OCI-LY7 (cell line): ENCODE measurements at regions not wholly inside any gene's neighbourhood (a gene's known extent, or its start where the extent isn't known, plus 50 kb on each side); places are given as distances from the start of the nearest gene placed in this dataset.

ENCODE experiments used
- BruUV-seq: library from RNA; stranded (reverse); fragments of 400-500 nt; replicated peaks from 2 replicates; lab custom pipeline; 2021; lab: Mats Ljungman, UMichigan
- CTCF ChIA-PET: fragments of 300-600 bp; sonication (Branson Sonifier 250); formaldehyde crosslinking; loops from one replicate; lab custom pipeline; 2022; ENCODE audit warnings: antibody characterized with exemption; ENCODE audit not compliant: unreplicated experiment; lab: Charles Lee
- POLR2A ChIA-PET: fragments of 300-600 bp; sonication (Branson Sonifier 250); formaldehyde crosslinking; loops from one replicate; lab custom pipeline; 2022; ENCODE audit warnings: antibody characterized with exemption; lab: Charles Lee
- DNase-seq: peaks from one replicate; pipeline ENCODE4 v3.0.0-alpha.2; 2015; ENCODE audit warnings: low spot score
- H2AFZ ChIP-seq: fragments of 200-600 bp; sonication (generic), shearing (Covaris generic); 2 replicates; pipeline ENCODE4 v1.6.1; 2014; ENCODE audit warnings: mild to moderate bottlenecking, antibody characterized with exemption, low read length, moderate library complexity
- H3K27ac ChIP-seq: fragments of 200-600 bp; sonication (generic); 2 replicates; pipeline ENCODE4 v1.5.1; 2014; ENCODE audit warnings: mixed run types, low read depth, mild to moderate bottlenecking, moderate library complexity, low read length, inconsistent platforms; ENCODE audit not compliant: poor library complexity, severe bottlenecking
- H3K36me3 ChIP-seq: fragments of 200-600 bp; sonication (generic); 2 replicates; pipeline ENCODE4 v1.6.1; 2014; ENCODE audit warnings: mild to moderate bottlenecking, antibody characterized with exemption, low read length, moderate library complexity, mixed read lengths; ENCODE audit not compliant: insufficient read depth
- H3K4me1 ChIP-seq: fragments of 200-600 bp; sonication (generic); 2 replicates; pipeline ENCODE4 v1.5.1; 2014; ENCODE audit warnings: mild to moderate bottlenecking, low read length; ENCODE audit not compliant: insufficient read depth, poor library complexity, severe bottlenecking
- H3K4me2 ChIP-seq: fragments of 200-600 bp; sonication (generic); 2 replicates; pipeline ENCODE4 v1.6.1; 2014; ENCODE audit warnings: mild to moderate bottlenecking, low read length
- H3K4me3 ChIP-seq: fragments of 200-600 bp; sonication (generic); 2 replicates; pipeline ENCODE4 v1.5.1; 2014; ENCODE audit warnings: mild to moderate bottlenecking, low read depth, low read length; ENCODE audit not compliant: poor library complexity, severe bottlenecking
- H3K79me2 ChIP-seq: fragments of 200-600 bp; sonication (generic); 2 replicates; pipeline ENCODE4 v1.6.1; 2016; ENCODE audit warnings: low read depth, mild to moderate bottlenecking, low read length, moderate library complexity, mixed read lengths; ENCODE audit not compliant: insufficient read depth
- H3K9me2 ChIP-seq: fragments of 200-600 bp; sonication (generic); 2 replicates; pipeline ENCODE4 v1.6.1; 2016; ENCODE audit warnings: mild to moderate bottlenecking, low read length, mixed read lengths; ENCODE audit not compliant: insufficient read depth
- H3K9me3 ChIP-seq: fragments of 200-600 bp; sonication (generic); 2 replicates; pipeline ENCODE4 v1.6.1; 2014; ENCODE audit warnings: mild to moderate bottlenecking, mixed run types, low read length, mixed read lengths
- H4K20me1 ChIP-seq: fragments of 200-600 bp; sonication (generic); 2 replicates; pipeline ENCODE4 v1.6.1; 2014; ENCODE audit warnings: mild to moderate bottlenecking, antibody characterized with exemption, low read length, moderate library complexity, mixed read lengths; ENCODE audit not compliant: insufficient read depth
- EZH2phosphoT487 ChIP-seq: fragments of 200-600 bp; sonication (generic); IDR thresholded peaks from 2 replicates; pipeline ENCODE4 v1.6.1; 2018; ENCODE audit warnings: low read depth, borderline replicate concordance, mild to moderate bottlenecking, mixed run types, antibody characterized with exemption, low read length, moderate library complexity, mixed read lengths
- intact Hi-C: fragments of 100-400 bp; cut with micrococcal nuclease; formaldehyde crosslinking; loops from one replicate; pipeline ENCODE4 v1.10.0; 2022; ENCODE audit not compliant: unreplicated experiment
- TF ChIP-seq, protein P1 (sequence below): fragments of 200-600 bp; sonication (generic); conservative IDR thresholded peaks from 2 replicates; pipeline ENCODE4 v1.5.1; 2014; ENCODE audit warnings: mild to moderate bottlenecking, antibody characterized with exemption, low read length, moderate library complexity, mixed read lengths

DNA sequence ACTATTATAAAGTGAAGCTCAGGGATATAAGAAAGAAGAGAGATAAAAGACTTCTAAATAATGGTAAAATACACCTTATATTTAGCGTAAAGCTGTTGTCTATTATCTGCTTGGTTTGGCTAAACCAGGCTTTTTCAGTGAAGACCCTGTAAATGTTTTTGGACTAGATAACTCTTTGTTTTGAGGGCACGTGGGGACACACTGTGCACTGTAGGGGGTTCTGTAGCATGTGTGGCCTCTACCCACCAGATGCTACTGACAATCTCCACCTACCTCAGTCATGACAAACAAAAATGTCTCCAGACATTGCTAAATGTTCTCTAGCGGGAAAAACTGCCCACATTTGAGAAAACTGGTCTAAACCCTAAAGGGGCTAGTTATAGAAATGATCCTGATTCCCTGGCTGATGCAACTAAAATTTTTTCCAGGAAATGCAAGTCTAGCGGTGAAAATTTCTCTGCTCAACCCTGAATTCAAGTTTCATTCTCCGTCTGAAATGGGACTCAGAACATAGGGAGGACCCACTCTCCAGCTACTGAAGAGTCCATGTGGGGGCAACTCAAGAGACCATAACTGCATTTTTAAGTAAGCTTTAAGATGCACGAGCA, 355.2 kb upstream of the RASGEF1B start:
- Histone ChIP-seq H3K36me3 (no peaks in the 10 kb centered on the region), H3K27ac (no peak overlapping the region), H3K4me3 (no peak overlapping the region), H3K4me1 (no peaks in the 10 kb centered on the region), H3K9me3 (no peaks in the 10 kb centered on the region), H3K9me2 (no peaks in the 10 kb centered on the region), H3K4me2 (no peak overlapping the region), H4K20me1 (no peaks in the 10 kb centered on the region), H2AFZ (no peak overlapping the region), H3K79me2 (no peaks in the 10 kb centered on the region)
- no peak for DNase-seq
- CTCF ChIA-PET: no interaction called here
- intact Hi-C loops: no loop called here
- no peak for TF ChIP-seq EZH2phosphoT487
- TF ChIP-seq, protein P1, sequence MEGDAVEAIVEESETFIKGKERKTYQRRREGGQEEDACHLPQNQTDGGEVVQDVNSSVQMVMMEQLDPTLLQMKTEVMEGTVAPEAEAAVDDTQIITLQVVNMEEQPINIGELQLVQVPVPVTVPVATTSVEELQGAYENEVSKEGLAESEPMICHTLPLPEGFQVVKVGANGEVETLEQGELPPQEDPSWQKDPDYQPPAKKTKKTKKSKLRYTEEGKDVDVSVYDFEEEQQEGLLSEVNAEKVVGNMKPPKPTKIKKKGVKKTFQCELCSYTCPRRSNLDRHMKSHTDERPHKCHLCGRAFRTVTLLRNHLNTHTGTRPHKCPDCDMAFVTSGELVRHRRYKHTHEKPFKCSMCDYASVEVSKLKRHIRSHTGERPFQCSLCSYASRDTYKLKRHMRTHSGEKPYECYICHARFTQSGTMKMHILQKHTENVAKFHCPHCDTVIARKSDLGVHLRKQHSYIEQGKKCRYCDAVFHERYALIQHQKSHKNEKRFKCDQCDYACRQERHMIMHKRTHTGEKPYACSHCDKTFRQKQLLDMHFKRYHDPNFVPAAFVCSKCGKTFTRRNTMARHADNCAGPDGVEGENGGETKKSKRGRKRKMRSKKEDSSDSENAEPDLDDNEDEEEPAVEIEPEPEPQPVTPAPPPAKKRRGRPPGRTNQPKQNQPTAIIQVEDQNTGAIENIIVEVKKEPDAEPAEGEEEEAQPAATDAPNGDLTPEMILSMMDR: no peak
- POLR2A ChIA-PET: interaction anchor here (0.6 kb wide), 1 partner anchor 404 kb away, joined by 6 read pairs; no protein-coding TSS in a partner anchor
- BruUV-seq: no TSS peak

DNA sequence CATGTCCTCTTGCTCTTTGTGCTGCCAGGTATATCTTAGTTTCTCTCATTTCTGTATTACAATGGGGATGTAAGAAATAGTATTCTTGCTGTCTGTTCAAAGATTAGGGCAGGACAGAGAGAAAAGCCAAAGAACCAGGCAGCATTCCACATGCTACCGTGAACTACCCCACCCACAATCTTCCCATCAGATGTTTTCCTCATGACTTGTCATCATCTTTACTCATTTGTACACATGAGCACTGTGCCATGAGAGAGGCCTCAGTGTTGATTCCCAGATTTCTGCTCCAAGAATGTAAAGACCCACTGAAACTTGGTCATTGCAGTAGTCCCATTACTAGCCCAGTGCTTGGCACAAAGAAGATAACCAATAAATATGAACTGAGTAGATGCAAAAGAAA, 354.6 kb upstream of the RASGEF1B start:
- no peaks in the 10 kb centered on the region for H3K9me3 ChIP-seq
- ChIA-PET CTCF (no interaction called here), POLR2A (no interaction called here)
- no peak for DNase-seq
- no peak overlapping the region for H3K4me2 ChIP-seq
- no peaks in the 10 kb centered on the region for H3K9me2 ChIP-seq
- H3K79me2 ChIP-seq: no peaks in the 10 kb centered on the region
- no peak overlapping the region for H3K27ac ChIP-seq
- no peak overlapping the region for H2AFZ ChIP-seq
- no peaks in the 10 kb centered on the region for H3K36me3 ChIP-seq
- intact Hi-C loops: no loop called here
- H4K20me1 ChIP-seq: no peaks in the 10 kb centered on the region
- no peak for TF ChIP-seq EZH2phosphoT487
- TF ChIP-seq, protein P1: no peak
- H3K4me1 ChIP-seq: no peaks in the 10 kb centered on the region
- no peak overlapping the region for H3K4me3 ChIP-seq
- no TSS peak for BruUV-seq

DNA sequence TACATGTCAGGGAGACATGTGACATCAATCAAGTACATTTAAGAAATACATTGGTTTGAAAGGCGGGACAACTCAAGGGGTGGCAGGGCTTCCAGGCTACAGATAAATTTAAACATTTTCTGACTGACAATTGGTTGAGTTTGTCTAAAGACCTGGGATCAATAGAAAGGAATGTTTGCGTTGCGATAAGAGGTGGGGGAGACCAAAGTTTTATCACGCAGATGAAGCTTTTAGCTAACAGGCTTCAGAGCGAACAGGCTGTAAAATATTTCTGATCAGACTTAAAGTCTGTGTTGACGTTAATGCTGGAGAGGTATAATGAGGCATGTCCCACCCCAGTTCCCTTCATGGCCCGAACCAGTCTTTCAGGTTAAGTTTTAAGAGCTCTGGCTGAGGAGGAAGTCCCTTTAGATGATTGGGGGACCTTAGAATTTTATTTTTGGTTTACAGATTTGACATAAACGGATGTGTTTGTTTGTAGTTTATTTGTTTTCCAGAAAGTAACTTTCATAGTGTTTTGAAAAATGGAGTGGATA, 346.7 kb upstream of the RASGEF1B start:
- no peaks in the 10 kb centered on the region for H3K79me2 ChIP-seq
- POLR2A ChIA-PET: no interaction called here
- CTCF ChIA-PET: no interaction called here
- H4K20me1 ChIP-seq: no peaks in the 10 kb centered on the region
- no peaks in the 10 kb centered on the region for H3K9me2 ChIP-seq
- H3K27ac ChIP-seq: no peak overlapping the region
- DNase-seq: no peak
- no TSS peak for BruUV-seq
- H3K4me1 ChIP-seq: no peaks in the 10 kb centered on the region
- H2AFZ ChIP-seq: no peak overlapping the region
- no peak overlapping the region for H3K4me3 ChIP-seq
- no peaks in the 10 kb centered on the region for H3K9me3 ChIP-seq
- TF ChIP-seq, protein P1: no peak
- TF ChIP-seq EZH2phosphoT487: no peak
- H3K4me2 ChIP-seq: no peak overlapping the region
- intact Hi-C loops: no loop called here
- H3K36me3 ChIP-seq: no peaks in the 10 kb centered on the region
